NCI-H226 (cell line): ENCODE measurements at regions not wholly inside any gene's neighbourhood (a gene's known extent, or its start where the extent isn't known, plus 50 kb on each side); places are given as distances from the start of the nearest gene placed in this dataset.

Source experiments
- DNase-seq: peaks from one replicate; pipeline ENCODE4 v3.0.0-alpha.2; 2015

DNA sequence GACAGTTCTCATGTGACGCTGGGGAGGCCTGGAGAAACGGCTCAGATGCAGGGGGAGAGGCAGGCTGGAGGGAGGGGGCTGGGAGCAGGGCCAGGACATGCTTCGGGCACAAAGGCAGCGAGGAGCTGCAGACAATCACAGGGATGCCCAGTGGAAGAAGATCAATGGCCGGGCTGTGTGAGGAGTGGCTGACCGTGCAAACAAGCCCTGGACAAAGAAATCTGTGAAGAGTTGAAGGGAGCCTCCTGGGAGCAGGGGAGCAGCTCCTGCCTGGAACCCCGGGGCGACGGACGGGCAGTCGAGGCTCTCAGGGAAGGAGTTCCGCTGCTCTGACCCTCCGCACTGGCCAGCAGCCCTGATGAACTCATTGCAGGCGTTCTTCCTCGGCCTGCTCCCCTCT is 126.7 kb upstream of the B3GAT1 start:
- DNase-seq: no peak

DNA sequence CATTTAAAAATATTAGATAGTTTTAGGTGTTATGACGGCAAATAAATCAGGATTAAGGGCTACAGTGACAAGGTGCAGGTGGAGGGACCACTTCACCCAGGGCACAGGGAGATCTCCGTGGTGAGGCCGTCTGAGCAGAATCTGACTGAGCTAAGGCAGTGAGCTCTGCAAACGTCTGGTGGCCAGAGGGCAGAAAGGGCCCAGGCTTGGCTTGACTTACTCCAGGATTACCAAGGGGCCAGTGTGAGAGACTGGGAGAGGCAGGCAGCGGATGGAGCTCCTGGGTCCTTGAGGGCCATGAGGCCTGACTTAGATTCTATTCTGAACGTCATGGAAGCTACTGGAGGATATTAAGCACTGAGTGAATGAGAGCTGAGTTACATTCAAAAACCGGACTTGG is 125.9 kb upstream of the B3GAT1 start:
- no peak for DNase-seq

DNA sequence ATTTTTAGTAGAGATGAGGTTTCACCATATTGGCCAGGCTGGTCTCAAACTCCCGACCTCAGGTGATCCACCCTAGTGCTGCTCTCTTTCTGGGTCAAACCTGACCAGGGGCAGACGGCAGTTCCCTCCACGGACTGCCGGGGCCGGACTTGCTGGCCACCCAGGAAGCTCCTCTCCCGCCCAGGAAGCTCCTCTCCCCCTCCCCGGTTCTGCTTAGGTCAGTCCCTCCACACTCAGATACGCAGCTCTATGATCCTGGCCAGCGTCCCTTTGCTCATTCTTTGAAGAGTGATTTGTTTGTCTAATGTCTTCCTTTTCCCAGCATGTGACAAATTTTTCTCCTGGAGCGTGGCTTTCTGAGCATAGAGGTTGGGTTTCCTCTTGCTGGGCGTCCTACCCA is 125.3 kb upstream of the B3GAT1 start:
- no peak for DNase-seq

DNA sequence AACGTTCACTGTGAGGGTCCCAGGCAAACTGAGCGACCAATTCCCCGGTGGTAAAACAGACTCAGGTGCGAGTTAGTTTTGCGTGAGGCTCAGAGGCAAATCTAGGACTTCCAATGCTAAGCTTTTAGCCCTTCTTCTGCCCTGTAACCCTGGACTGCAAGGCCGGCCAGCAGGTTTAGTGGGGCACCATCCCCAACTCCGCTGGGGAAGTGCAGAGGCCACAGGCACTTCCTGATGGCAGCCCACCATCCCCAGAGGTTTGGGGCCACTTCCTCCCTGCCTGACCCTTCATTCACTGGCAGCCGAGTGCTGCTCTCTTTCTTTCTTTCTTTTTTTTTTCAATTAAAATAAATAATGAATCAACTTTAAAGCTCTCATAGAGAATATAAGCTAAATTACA is 124.6 kb upstream of the B3GAT1 start:
- DNase-seq: no peak

DNA sequence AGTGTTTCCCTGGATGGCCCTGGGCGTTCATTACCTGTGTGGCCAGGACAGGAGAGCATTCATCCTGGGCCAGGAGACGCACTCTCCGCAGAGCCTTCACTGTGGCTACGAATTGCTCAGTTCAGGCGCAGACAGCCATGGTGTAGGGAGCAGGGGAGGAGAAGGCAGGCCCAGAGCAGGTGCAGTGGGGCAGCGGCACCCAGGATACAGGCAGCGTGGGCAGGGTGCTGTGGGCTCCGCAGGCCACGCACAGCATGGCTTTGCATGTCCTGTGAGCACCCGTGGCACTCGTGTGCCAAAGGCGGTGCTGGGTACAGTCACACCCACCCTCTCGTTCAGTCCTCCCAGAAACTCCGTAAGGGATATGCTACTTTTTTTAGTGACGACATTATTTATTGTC is 124.2 kb upstream of the B3GAT1 start:
- no peak for DNase-seq

DNA sequence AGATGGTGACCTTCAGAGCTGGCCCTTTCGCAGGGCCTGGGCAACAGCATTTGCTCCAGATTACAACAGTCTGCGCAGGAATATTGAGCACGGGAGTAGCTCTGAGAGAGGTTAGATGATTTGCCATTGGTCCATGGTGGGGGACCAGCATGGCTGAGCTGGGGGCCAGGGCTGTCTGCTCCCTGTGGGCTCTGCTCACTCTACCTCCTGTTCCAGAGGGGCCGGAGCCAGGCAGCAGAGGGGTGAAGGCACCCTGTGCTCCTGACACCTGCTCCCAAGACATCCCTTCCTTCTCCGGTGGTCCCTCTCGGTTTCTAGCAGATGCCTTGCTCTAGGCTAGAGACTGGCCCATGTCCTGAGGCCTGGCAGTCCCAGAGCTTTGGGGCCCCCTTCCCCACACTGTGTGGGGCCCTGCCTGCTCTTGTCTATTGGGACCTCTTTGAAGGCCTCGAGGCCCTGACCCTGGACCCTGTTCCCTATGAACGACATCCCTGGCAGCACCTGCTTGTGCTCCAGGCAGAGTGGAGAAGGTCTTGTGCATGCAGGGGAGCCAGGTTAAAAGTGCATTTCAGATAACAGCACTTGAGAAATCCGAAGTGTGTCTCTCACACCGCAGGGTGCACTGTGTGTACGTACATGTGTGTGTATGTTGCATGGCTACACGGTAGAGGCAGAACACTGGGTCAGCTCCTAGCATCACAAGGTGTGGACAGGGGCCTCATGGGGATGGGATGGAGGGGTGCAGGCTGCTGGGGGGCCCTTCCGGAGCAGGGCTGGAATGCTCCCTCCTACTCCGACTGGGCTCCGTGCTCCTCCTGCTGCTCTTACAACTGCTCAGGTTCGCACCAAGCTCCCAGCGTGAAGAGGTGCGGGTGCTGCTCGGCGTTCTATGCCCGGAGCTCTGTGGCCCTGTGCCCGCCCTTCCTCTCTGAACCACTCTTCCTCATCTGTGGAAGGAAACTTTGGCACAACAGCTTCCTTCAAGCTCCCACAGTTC is 123.3 kb upstream of the B3GAT1 start:
- DNase-seq: no peak

DNA sequence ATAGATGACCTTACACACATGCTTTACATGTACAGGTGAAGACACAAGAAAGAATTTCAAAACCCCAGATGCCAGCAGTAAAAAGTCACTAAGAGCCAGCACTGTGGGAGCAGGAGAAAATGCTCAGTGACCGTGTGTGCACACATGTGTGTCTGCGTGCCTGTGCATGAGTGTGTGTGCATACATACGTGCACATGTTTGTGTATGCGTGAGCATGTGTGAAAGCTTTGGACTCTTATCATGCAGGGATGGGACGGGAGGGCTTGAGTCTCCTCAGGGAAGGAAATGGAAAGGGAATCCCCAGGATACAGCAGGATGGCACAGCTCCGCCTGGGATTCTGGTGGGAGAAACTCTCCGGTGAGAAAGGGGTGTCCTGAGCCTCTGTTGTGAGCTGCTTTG is 121.5 kb upstream of the B3GAT1 start:
- no peak for DNase-seq

DNA sequence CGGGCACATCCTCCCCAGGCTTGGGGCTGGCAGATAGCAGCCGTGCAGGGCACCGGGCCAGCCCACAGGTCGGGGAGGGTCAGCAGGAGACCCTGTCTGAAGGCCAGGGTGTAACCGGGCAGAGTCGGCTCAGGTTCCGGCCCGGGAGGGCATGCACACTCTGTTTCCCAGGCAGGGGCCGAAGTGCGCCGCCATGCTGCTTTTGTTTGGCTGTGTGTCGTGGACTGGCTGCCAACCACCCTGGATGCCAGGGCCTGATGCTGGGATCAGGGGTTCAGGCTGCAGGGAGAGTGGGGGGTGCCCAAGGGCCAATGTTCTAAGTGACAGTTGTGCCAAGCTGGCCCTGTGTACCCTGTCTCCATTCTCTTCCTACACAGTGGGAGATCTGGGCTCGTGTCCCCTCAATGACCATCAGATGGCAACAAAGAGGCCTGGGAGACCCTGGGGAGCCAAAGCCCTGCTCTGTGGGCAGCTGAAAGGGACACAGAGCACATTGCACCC is 120.9 kb upstream of the B3GAT1 start:
- DNase-seq: no peak

DNA sequence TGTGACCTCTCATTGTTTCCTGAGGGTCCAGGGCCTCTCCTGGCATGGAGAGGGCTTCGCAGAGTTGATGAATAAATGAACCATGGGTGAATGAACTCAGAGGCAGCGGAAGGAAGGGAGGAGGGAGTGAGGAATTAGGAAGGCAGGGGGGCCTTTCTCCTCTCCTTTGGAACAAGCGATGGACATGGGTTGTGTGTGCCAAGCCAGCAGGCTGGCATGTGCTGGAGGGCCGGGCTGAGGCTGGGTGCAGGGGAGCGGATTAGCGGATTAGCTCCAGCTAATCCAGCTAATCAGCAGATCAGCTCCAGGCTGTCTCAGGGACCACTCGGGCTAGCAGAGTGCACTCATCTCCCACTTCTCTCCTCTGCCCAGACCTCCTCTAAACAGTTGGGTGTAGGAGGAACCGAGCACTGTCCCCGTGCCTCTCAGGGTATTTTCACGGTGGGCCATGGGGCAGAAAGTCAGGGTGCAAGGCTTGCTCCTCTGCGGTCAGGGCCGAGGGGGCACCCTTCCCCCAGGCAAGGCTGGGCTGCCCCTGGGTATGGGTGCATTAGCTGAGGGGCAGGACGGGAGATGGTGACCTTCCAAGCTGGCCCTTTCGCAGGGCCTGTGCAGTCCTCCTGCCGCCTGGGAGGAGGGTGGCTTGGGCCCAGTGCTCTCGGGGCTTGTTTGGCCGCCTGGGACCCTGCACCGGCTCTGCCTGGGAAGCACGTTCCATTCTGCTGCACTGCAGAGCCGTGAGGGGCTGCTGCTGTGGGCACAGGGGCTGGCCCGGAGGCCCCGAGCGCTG is 120.3 kb upstream of the B3GAT1 start:
- DNase-seq: no peak

DNA sequence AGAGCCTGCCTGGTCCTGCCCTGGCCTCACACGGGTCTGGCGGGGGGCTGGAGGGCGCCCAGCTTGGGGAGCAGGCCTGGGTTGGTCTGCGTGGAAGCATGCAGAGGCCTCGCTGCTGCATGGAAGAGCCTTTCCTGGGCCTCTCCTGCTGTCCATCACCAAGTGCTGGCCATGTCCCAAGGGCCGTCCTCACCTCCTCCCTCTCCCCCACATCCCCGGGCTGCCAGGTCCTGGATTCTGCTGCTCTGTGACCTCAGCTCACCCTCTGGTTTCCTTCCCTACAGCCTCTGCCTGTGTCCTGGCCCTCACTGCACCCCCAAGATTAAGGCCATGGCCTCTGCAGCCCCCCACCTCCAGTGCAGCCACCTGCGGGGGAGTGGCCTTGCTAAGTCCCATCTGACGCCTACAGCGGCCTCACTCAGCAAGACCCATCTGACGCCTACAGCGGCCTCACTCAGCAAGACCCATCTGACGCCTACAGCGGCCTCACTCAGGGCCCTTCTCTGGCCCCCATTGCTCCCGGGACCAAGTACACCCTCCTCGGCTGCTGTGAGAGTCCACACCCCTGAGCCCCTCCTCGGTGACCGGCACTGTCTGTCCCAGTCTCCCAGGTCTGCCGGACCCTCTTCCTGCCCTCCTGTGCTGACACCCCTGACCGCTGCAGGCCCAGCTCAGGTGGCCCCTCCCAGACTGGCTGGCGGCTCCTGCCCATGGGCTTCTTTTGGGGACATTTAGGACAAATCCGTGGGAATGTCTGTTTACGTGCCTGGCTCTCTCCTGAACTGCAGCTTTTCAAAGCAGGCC is 119.5 kb upstream of the B3GAT1 start:
- no peak for DNase-seq

DNA sequence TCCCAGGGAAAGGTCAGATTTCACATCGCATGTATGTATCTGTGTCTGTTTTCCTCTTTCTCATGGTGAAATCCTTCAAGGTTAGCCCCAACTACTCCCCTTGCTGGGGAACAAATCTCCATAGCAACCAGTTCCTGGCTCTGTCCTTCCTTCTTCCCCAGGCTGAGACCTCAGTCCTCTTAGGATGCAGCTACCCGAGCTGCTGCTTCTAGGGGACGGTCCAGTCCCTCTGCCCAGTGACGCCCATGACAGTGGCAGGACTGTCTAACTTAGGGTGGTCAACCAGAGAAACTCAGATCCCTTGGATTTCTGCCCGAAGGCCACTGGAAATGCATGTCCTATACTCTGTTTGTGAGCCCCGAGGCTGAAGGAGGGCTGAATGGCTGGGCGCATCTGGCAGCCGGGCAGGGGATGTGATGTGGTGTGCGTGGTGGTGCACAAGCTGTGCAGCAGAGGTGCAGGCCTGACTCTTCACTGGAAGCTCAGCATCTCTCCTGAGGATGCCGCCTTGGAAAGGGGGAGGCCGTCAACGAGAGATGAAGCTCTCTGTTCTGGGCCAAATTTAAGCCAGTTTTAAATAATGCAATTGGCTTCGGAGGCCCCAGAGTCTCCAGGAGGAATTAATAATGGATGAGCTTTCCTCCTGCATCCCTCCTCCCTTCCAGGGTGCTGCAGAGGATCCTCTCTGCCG is 118.7 kb upstream of the B3GAT1 start:
- no peak for DNase-seq

DNA sequence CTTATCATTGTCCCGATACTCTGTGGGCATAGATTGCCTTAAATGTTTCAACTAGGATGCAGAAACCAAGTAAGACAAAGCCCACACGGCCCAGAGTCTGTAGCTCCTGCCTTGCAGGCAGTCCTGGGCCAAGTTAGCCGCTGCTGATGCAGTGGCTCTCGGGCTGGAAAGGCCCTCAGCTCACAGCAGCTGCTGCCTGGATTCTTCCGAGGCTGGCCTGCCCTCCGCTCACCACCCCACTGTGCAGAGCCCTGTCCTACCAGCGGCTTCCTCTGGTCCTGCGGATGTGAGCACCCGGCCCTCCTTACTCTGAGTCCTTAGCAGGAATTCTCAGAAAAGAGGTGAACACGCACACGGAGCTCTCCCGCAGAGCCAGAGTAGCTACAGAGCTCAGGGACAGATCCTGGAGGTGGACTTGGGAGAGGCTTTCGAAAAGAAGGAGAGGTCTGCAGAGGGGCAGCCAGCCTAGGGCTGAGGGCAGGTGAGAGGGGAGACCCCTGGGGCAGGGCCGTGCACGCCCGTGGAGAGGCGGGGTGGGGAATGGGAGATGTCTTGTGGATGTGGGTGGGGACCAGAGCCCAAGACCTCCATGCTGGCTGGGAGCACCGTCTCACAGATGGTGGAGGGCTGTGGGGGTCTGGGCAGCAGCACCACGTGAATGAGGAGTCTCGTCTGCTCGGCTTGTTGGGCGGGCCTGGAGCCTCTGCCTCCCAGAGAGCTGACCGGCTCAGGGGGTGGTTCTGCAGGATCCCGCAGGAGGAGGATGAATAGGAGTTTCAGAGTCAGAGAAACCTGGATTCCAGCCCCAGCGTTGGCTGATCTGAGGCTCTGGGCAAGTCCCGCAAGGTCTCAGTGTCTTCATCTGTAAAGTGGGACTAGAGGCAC is 117.4 kb upstream of the B3GAT1 start:
- no peak for DNase-seq

DNA sequence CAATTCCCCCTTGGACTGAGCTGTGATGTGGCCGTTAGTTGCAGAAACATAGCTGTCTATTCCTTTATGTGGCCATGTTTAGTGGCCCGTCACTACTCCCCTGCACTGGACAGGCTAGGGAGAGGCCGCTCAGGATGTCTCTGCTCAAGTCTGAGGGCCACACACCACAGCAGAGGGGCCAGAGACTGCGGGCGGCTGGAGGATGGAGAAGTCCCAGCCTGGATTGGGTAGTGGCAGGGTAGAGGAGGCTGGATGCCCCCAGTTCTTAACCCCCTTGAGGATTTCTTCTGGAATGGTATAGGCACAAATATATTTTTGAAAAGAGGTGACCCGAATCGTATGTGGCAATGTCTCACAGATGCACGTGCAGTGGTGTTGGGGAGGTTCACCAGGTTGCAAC is 116.4 kb upstream of the B3GAT1 start:
- no peak for DNase-seq

DNA sequence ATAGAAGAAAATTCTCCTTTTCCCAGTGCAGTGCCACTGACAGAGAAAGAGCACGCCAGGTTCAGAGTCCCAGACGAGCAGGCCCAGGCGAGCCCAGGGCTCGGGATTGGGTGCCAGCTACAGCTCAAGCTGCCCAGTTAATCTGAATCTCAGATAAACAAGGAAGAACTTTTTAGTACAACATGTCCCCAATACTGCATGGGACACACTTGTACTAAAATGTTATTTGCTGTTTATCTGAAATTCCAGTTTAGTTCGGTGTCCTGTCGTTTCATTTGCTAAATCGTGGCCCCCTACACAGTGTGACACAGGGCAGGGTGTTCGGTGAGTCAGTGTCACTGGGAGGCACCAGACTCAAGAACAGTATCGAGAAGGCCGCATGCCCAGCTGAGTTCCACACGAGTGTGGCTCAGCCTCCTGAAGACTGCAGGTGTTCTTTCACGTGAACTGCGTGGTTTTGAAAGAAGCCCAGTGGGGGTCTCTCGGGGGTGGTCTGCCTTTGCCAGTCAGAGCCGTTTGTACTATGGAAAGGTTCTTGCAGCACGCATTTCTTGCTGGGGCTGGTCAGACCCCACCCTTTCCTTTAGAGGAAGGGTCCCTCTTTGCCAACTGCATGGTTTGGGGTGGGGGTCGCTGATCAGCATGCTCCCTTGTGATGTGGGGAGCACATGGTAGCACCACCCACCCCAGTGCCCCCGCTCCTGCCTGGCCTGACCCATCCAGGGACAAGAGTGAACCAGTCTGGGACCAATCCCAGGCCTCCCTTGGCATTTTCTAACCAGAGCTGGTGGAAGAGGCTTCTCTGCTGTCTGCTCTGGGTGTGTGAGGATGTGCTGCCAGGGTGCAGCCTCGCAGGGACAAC is 115.6 kb upstream of the B3GAT1 start:
- DNase-seq: no peak

DNA sequence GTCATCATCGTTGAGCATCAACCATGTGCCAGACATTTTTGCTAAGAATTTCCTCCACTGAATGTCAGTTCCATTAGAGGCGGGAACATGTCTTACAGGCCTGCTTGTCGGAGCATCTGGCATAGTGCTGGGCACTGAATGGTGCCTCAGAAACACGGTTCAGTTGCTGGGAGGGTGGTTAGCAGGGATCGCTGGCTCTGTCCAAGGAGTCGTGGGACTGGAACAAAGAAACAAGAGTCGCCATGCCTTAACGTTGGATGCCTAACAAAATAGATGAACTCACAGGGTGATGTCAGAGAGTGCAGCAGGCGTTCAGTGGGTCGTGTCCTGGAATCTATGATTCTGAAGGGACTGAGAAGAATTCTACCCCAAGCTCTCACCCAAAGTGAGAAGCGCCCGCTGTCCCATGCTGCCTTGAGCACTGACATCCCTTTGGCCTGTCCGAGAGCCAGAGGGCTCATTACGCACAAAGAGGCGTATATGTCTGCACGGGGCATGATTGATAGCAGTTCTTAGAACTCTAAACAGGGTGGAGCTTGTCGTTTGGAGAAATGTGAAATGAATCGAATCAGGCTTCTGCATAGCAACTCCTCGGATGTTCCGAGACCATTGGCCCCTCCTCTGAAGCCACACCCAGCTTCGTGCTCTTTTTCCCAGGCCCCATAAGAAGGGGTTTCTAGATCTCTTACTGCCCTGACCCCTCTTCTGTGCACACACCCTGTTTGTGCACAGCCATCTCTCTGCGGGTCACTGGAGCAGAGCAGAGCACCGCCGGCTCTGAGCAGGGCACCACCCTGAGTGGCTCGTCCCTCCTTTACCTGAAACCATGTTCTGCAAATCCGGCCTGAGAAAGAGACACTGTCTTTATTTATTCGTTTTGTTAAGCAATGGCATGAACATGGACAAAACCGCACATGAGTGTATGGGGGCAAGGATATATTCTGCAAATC is 113.1 kb upstream of the B3GAT1 start:
- DNase-seq: no peak

DNA sequence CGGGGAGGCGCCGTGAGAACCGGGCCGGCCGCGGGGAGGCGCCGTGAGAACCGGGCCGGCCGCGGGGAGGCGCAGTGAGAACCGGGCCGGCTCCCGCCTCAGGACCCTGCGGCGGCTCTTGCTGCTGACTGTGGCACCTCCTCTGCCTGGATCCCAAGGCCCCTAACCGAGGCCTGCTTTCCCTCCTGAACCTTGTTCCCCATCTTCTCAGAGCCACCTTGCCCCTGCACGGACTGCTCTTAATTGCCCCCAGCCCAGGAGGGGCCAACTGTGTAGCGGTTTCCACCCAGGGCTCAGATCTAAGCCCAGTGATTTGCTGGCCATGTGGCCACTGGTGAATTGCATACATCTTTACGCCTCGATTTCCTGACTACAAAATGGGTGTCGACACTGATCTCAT is 112.2 kb upstream of the B3GAT1 start:
- DNase-seq: no peak

DNA sequence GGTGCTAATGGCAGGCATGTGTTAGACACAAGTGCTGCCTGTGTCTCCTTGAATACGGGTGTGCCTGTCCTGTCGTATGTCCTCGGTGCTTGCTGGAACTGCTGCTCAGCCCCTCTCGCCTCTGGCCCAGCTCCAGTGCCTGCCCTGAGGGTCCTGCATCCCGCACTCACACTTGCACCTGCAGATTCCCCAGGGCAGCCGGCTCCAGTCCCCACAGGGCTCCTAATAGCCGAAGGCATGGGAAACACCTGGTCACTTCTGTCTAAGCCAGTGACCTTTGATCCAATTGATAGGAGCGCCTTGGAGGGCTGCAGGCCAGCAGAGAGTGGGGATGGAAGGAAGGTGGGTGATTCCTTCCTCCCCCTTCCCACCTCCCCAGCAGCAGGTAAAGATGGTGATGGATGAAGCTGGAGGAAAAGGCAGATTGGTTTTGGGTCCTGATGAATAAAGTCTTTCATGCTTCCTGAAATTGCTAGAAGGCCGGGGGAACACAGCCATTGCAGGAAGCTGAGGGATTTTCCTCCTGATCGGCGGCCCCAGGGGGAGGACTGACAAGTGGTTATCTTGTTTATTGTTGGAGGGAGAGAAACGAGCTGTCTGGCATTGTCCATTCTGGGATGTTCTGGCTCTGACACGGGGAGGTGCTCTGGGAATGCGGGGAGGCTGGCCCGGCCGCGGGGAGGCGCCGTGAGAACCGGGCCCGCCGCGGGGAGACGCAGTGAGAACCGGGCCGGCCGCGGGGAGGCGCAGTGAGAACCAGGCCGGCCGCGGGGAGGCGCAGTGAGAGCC is 110.9 kb upstream of the B3GAT1 start:
- DNase-seq: no peak
